D341Med (cell line): ENCODE measurements at regions not wholly inside any gene's neighbourhood (a gene's known extent, or its start where the extent isn't known, plus 50 kb on each side); places are given as distances from the start of the nearest gene placed in this dataset.

Source experiments
- DNase-seq: peaks from one replicate; pipeline ENCODE4 v3.0.0; 2012; ENCODE audit warnings: low spot score

- DNase-seq, result no peak
Observed at GRCh38 chr2:144859716-144860115, 339.8 kb upstream of the ZEB2 start.

GRCh38 chr2:144858211-144858610 lies 338.3 kb upstream of the ZEB2 start:
- no peak for DNase-seq

- DNase-seq, result no peak
Observed at GRCh38 chr2:144854596-144854995, 334.7 kb upstream of the ZEB2 start.

- no peak for DNase-seq
Observed at GRCh38 chr2:144849612-144850011, 329.7 kb upstream of the ZEB2 start.

- no peak for DNase-seq
Observed at GRCh38 chr2:144848423-144848822, 328.5 kb upstream of the ZEB2 start.

- no peak for DNase-seq
Observed at GRCh38 chr2:144847347-144848080, 327.6 kb upstream of the ZEB2 start.

- DNase-seq, result no peak
Observed at GRCh38 chr2:144836635-144837350, 316.9 kb upstream of the ZEB2 start.

- no peak for DNase-seq
Observed at GRCh38 chr2:144835634-144836350, 315.9 kb upstream of the ZEB2 start.

GRCh38 chr2:144834998-144835633 lies 315.2 kb upstream of the ZEB2 start:
- no peak for DNase-seq

GRCh38 chr2:144834363-144834762 lies 314.4 kb upstream of the ZEB2 start:
- DNase-seq, result no peak

- DNase-seq, result no peak
Observed at GRCh38 chr2:144833075-144833637, 313.2 kb upstream of the ZEB2 start.

GRCh38 chr2:144832048-144832447 lies 312.1 kb upstream of the ZEB2 start:
- DNase-seq, result no peak

- DNase-seq, result no peak
Observed at GRCh38 chr2:144830543-144830942, 310.6 kb upstream of the ZEB2 start.

GRCh38 chr2:144827404-144827803 lies 307.5 kb upstream of the ZEB2 start:
- DNase-seq, result no peak

- DNase-seq, result no peak
Observed at GRCh38 chr2:144826105-144826504, 306.2 kb upstream of the ZEB2 start.

GRCh38 chr2:144825331-144826020 lies 305.6 kb upstream of the ZEB2 start:
- no peak for DNase-seq

- DNase-seq, result no peak
Observed at GRCh38 chr2:144824306-144825080, 304.6 kb upstream of the ZEB2 start.

GRCh38 chr2:144822966-144823365 lies 303.0 kb upstream of the ZEB2 start:
- no peak for DNase-seq

- no peak for DNase-seq
Observed at GRCh38 chr2:144812288-144812687, 292.4 kb upstream of the ZEB2 start.

GRCh38 chr2:144801766-144802165 lies 281.8 kb upstream of the ZEB2 start:
- no peak for DNase-seq

GRCh38 chr2:144801325-144801724 lies 281.4 kb upstream of the ZEB2 start:
- DNase-seq, result no peak
